GM19240 (cell line): ENCODE measurements at regions not wholly inside any gene's neighbourhood (a gene's known extent, or its start where the extent isn't known, plus 50 kb on each side); places are given as distances from the start of the nearest gene placed in this dataset.
"Not testable (repeated sequence)": the region's sequence is repeated elsewhere in the genome, so short reads cannot be mapped to it uniquely, and the experiment has no call there.

Experiments used
- DNase-seq: peaks from one replicate; pipeline ENCODE4 v3.0.0; 2011; ENCODE audit warnings: low spot score; ENCODE audit not compliant: insufficient read length

GRCh38 chr2:147609301-147609700, 235.5 kb upstream of the ACVR2A start:
- DNase-seq: no peak

- DNase-seq: no peak
Measured at GRCh38 chr2:147607379-147607778, 237.4 kb upstream of the ACVR2A start.

- DNase-seq: no peak
Measured at GRCh38 chr2:147603876-147604275, 241.0 kb upstream of the ACVR2A start.

GRCh38 chr2:147603447-147603846, 241.4 kb upstream of the ACVR2A start:
- no peak for DNase-seq

DNA sequence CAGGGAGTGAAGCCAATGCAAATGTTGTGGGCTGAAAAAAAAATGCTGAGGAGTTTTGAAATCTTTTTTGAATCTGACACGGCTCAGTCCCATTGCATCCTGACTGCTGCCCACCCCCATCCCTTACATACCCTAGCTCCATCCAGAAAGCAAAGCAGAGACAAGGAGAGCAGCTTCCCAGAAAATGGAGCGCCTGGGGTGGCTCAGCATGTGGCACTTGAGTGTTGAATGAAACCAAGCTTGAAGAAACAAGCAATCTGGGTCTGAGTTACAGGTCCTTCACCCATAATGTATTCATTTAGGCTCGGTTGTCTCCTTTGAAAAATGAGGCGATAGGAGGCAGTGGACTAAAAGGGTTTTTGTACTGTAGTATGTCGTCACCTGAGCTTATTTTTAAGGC, 244.2 kb upstream of the ACVR2A start:
- no peak for DNase-seq

DNA sequence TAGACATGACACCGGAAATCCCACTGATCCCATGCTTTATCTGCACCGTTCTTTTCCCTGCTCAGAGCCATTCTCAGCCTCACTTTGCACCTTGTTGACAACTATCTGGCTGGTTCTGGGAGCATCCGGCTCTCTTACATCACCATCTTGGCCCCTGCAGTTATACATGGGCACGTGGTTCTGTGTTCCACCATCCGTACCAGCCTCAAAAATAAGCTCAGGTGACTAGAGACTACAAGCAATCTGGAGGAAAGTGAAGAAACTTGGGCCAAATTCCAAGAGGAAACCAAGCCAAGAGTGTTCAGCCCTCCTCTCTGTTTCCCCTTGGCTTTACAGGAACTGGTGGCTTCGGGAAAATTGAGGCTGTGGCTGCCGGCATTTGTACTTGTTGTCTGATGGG, 244.6 kb upstream of the ACVR2A start:
- no peak for DNase-seq

- DNase-seq: no peak
Measured at GRCh38 chr2:147595200-147595599, 249.6 kb upstream of the ACVR2A start.

DNA sequence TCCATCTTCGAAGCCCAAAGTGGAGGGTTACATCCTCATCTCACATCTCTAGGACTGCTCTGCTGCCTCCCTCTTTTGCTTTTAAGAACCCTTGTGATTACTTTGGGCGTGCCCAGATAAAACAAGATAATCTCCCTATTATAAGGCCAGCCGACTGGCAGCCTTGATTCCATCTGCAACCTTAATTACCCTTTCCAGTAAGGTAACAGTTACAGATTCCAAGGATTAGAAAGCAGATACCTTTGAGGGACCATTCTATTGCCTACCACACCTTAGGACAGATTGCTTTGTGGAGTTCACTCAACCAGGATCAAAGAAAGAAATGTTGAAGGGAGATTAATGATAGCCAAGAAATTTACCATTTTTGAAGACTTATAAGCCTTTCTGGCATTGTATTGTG, 250.8 kb upstream of the ACVR2A start:
- DNase-seq: no peak

DNA sequence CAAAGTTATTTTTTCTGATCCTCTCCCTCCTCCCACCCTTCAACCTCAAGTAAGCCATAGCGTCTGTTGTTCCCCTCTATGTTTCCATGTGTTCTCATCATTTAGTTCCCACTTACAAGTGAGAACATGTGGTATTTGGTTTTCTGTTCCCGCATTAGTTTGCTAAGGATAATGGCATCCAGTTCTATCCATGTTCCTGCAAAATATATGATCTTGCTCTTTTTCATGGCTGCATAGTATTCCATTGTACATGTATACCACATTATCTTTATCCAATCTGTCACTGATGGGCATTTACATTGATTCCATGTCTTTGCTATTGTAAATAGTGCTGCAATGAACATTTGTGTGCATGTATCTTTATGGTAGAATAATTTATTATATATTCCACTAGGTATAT, 252.0 kb upstream of the ACVR2A start:
- not testable (repeated sequence) for DNase-seq

GRCh38 chr2:147589127-147589526, 255.7 kb upstream of the ACVR2A start:
- DNase-seq: no peak

GRCh38 chr2:147588191-147588590, 256.6 kb upstream of the ACVR2A start:
- DNase-seq: no peak

GRCh38 chr2:147578529-147578928, 266.3 kb upstream of the ACVR2A start:
- no peak for DNase-seq

DNA sequence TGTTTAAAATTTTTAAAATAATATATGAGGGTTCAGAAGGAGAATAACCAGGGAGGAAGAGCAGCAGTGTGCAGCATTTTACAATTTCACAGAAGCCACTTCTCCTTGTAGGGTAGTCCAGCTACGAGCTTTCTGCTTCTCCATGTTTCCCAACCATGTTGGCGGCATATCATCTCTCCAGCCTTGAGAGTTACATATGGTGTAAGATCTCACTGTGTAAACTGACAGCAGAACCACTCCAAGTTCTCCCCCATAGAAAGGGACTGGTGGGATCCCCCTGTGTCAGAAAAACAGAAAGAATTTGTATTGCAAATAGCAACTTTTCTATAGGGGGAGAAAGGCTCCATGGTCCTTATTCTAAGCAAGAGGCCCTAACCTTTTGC, 266.8 kb upstream of the ACVR2A start:
- DNase-seq: no peak

DNA sequence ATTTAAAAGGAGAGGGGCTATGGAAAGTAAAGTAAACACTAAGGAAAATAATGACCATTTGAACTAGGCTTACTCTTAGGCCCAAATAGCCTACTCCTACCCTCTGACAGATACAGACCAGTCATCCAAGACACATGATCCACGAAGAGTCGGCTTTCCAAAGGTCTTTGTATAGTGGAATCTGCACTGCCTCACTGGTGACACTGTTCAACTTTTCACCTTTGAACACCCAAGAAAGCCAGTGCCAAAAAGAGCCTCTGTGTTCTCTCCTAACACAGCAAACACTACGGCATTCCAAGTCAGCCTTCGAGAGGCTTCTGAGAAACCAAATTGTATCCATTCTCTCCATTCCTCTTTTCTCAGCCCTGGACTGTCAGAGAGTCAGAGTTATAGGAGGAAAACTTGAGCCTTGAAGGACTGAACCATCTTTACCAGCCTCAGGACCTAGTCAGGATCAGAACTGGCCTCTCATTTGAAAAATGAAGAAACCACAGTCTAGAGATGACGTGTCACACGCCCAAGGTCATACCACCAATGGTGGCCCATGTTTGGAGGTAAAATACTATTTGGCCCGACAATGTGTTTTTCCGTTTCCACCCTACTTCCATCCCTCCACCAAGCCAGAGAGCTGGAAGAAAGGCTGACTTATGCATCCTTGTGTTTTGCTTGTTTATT, 267.4 kb upstream of the ACVR2A start:
- DNase-seq: no peak

DNA sequence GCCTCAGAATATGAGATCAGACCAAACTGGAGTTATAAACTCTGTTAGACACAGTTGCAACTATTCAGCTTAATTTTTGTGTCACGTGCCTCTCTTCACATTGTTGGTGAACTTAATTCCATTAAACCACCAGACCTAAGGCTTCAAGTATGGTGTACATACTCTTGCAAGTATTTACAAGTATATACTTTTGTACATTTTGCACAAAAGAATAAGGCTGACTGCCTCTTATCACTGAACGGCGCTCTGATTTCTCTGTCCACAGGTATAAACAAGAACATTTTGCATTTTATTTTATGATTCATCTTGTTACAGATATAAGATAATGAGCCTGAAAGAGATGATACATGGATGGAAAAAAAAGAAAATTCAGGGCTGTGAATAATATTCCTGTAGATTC, 269.7 kb upstream of the ACVR2A start:
- DNase-seq: no peak

- DNase-seq: no peak
Measured at GRCh38 chr2:147572622-147573021, 272.2 kb upstream of the ACVR2A start.

GRCh38 chr2:147569426-147569825, 275.4 kb upstream of the ACVR2A start:
- no peak for DNase-seq

GRCh38 chr2:147568109-147568508, 276.7 kb upstream of the ACVR2A start:
- no peak for DNase-seq

DNA sequence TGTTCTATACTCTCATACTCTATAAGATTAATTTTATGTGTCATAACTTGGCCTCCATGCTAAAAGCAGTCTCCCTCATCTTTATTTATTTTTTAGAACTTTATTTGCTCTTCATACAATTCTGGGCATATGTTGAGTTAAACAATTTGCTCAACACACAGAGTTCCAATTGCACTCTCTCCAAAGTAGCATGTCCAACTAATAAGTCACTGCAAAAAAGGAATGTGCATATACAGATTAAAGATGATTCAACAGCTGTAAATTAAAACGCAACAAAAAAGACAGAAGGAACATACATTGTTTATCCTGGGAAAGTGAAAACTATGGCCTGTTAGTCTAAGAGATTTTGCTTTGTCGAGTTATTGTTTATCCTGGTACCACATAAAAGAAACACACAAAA, 277.7 kb upstream of the ACVR2A start:
- DNase-seq: no peak

DNA sequence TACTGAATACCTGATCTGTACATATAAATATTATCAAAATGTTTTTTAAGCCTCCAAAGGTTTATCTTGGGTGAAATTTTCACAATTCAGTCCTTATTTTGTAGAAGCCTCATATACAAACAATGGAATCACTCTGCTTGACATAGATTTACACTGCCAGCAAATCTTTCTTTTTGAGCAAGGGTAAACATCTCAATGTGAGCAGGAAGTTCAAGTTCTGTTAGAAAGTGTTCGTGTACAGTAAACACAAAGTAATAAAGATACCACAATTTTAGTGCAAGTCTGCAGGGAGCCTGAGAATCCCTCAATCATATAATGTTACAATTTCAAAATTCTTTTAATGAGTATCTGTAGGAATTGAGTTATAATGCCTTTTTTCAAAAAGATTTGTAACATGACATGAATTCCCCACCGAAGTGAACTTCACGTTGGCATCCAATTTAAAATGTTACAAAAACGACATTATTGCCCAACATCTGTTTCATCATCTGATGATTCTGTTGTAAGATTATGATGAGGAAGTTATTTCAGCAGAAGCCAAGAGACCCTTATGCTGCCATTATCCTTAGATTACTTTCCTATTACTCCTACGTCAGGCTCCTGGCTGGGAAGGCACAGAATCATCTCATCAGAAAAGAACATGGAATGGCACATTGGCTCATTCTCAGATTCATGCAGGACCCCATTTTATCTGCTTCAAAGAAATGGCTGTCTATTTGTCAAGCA, 283.9 kb upstream of the ACVR2A start:
- DNase-seq: no peak

GRCh38 chr2:147559070-147559725, 285.6 kb upstream of the ACVR2A start:
- no peak for DNase-seq

DNA sequence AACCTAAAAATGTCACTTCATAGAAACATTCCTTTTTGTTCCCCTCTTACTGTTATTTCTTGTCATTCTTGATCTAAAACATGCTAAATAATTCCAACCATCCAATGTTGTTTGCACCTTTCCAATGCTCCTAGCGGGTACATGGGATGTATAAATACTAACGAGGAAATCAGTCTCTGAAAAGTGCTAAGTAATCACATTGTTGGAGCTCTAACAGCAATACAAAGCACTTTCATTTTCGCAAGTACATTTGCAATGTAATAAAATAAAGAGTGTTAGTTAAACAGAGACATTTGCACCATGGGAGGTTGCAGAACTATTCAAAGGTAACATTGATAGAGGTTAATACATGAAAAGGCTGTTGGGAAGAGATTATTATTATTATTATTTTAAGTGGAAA, 286.2 kb upstream of the ACVR2A start:
- no peak for DNase-seq
